Type B pancreatic cell (in vitro differentiated cells): ENCODE measurements at regions not wholly inside any gene's neighbourhood (a gene's known extent, or its start where the extent isn't known, plus 50 kb on each side); places are given as distances from the start of the nearest gene placed in this dataset.

Experiments
- DNase-seq: peaks from one replicate; pipeline ENCODE4 v3.0.0; 2021; ENCODE audit warnings: mixed read lengths; ENCODE audit not compliant: unreplicated experiment; ENCODE audit errors: extremely low spot score
- H3K27ac Mint-ChIP-seq: 2 replicates; pipeline ENCODE4 v1.8.0; 2021; ENCODE audit warnings: mild to moderate bottlenecking, mixed read lengths
- H3K27me3 Mint-ChIP-seq: 2 replicates; pipeline ENCODE4 v1.8.0; 2021; ENCODE audit warnings: mixed read lengths
- H3K36me3 Mint-ChIP-seq: 2 replicates; pipeline ENCODE4 v1.8.0; 2021; ENCODE audit warnings: mixed read lengths
- H3K4me1 Mint-ChIP-seq: one replicate; pipeline ENCODE4 v1.8.0; 2021; ENCODE audit warnings: mixed read lengths; ENCODE audit not compliant: unreplicated experiment
- H3K4me3 Mint-ChIP-seq: 2 replicates; pipeline ENCODE4 v1.8.0; 2021; ENCODE audit warnings: mild to moderate bottlenecking, mixed read lengths
- H3K9me3 Mint-ChIP-seq: 2 replicates; pipeline ENCODE4 v1.8.0; 2021; ENCODE audit warnings: mixed read lengths
- TF ChIP-seq, protein P1 (sequence below): fragments of 200-600 bp; sonication (generic); conservative IDR thresholded peaks from 2 replicates; pipeline ENCODE4 v1.5.0; 2021; ENCODE audit warnings: antibody characterized with exemption, mild to moderate bottlenecking

DNA sequence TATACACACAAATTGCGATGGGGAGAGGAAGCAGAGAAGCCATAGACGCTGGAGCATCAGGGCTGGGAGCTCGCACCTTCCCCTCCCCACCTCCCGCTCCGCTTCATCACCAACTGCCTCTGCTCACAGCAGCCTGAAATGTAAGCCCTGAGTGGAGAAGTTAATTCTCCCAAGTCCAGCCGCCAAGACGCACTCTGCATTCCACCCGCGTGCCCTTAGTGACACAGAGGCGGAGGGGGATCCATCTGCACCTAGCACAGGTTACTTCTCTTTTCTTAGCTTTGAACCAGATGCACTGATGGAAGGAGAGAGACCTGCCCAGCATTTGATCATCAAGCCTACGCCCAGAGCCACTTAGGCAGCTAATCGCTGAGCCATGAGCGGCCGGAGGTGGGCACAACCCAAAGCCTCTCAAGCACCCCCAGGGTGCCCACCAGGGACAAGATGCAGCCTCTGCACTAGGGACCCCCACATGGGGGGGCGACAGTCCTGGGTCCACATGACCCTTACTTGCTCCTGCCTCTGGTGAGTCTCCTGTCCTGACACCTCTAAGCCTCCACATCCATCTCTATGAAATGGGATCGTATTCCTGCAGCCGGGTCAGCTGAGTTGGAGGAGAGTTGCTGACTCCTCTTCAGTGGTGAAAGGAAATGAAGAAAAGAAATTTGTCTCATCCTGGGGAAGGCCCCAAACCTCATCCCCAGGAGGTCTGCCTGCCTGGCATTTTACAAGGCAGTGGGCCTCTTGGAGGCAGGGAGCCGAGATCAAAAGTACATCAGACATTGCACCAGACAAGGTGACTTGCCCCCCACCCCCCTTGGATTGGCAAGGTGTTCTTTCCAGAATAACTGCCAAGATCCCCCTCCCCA, 316.2 kb downstream of the MATN1 start:
- H3K36me3 Mint-ChIP-seq = no peaks in the 10 kb centered on the region
- DNase-seq = peak; percentile 61
- peaks cover 21% of the 10 kb centered on the region for H3K4me1 Mint-ChIP-seq
- no peaks in the 10 kb centered on the region for H3K9me3 Mint-ChIP-seq
- H3K27ac Mint-ChIP-seq = no peak overlapping the region
- TF ChIP-seq, protein P1, sequence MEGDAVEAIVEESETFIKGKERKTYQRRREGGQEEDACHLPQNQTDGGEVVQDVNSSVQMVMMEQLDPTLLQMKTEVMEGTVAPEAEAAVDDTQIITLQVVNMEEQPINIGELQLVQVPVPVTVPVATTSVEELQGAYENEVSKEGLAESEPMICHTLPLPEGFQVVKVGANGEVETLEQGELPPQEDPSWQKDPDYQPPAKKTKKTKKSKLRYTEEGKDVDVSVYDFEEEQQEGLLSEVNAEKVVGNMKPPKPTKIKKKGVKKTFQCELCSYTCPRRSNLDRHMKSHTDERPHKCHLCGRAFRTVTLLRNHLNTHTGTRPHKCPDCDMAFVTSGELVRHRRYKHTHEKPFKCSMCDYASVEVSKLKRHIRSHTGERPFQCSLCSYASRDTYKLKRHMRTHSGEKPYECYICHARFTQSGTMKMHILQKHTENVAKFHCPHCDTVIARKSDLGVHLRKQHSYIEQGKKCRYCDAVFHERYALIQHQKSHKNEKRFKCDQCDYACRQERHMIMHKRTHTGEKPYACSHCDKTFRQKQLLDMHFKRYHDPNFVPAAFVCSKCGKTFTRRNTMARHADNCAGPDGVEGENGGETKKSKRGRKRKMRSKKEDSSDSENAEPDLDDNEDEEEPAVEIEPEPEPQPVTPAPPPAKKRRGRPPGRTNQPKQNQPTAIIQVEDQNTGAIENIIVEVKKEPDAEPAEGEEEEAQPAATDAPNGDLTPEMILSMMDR = no peak
- no peak overlapping the region for H3K4me3 Mint-ChIP-seq
- peaks cover 47% of the 10 kb centered on the region for H3K27me3 Mint-ChIP-seq

DNA sequence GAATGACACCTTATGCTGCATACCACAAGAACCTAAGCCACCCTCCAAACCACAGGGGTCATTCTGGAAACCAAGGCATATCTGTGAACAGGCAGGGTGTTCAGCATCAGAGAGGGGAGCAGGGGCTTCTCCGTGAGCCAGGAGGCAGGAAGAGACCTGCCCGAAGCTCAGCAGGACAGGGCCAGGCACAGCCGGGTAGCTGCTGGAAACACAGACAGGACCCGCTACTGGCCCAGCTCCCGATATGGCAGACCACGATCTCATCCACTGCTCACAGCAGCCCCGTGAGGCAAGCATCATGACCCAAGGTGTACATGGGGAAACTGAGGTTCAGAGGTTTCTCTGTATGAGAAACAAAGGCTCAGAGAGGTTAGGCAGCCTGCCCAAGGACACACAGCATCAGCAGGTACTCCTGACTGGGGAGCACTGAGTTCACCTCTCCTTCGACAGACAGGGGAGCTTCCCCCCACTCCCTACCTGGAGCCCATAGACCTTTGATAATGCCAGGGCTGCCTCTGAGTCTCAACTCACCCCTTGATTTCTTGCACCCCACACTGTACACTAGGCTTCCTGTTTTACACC, 317.7 kb downstream of the MATN1 start:
- no peak overlapping the region for H3K27ac Mint-ChIP-seq
- DNase-seq = peak; percentile 59
- no peaks in the 10 kb centered on the region for H3K36me3 Mint-ChIP-seq
- H3K9me3 Mint-ChIP-seq = no peaks in the 10 kb centered on the region
- H3K4me3 Mint-ChIP-seq = no peak overlapping the region
- TF ChIP-seq, protein P1 = no peak
- peaks cover 16% of the 10 kb centered on the region for H3K4me1 Mint-ChIP-seq
- H3K27me3 Mint-ChIP-seq = peaks cover 46% of the 10 kb centered on the region

DNA sequence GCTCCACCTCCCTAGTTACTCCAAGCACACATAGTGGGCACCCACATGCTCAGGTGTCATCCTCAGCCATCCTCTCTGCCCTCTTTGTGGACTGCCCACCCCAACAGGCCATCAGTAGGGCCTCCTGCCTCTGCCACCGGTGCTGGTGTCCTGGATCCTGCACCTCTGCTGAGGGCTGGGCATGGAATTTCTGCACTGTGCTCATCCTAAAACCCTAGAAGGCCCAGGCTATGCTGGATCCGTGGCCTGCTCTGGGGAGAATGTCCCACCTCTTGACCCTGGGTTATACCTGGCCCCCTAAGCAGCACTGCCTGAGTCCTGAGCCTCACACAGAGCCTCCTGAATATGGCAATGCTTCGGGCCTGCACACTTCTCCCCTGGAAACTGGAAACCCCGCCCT, 318.3 kb downstream of the MATN1 start:
- no peak overlapping the region for H3K27ac Mint-ChIP-seq
- H3K9me3 Mint-ChIP-seq = no peaks in the 10 kb centered on the region
- TF ChIP-seq, protein P1 = no peak
- no peak overlapping the region for H3K4me3 Mint-ChIP-seq
- peaks cover 46% of the 10 kb centered on the region for H3K27me3 Mint-ChIP-seq
- DNase-seq = peak; percentile 47
- peaks cover 16% of the 10 kb centered on the region for H3K4me1 Mint-ChIP-seq
- no peaks in the 10 kb centered on the region for H3K36me3 Mint-ChIP-seq

DNA sequence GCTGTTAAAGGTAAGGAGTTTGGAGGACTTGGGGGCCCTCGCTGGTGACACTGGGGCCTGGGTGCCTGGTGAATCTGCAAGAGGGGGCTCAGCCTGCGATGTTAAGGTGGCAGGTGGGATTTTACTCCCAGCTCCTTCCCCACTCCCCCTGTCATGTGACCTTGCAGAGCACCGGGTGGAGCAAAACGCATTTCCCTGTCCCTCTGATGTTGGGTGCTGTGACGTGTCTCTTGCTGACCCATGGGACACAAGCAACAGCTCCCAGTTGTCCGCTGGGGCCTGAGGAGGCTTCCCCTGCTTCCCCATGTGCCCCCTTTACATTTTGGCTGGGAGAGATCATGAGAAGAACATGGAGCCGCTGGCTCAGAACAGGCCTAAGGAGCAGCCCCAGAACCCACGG, 319.0 kb downstream of the MATN1 start:
- peaks cover 16% of the 10 kb centered on the region for H3K4me1 Mint-ChIP-seq
- H3K4me3 Mint-ChIP-seq = no peak overlapping the region

DNA sequence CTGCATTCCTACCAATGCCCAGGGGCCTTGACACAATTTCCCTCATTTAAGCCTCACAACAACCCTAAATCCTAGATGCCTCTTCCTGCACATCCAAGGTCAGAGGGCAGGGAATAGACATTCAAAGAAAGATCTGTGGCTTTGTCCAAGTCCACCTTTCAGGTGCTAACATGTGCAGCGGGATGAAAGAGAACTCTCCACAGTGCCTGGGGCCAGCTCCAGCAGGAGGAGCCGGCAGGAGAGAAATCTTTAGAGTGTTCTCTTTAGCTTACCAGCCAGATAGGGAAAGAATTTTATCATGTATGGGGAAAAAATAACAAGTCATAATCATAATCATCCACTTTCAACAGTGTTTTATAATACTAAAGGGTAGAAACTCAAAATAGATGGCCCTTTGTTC, 319.7 kb downstream of the MATN1 start:
- H3K4me1 Mint-ChIP-seq = peaks cover 16% of the 10 kb centered on the region
- H3K36me3 Mint-ChIP-seq = no peaks in the 10 kb centered on the region
- H3K9me3 Mint-ChIP-seq = no peaks in the 10 kb centered on the region
- TF ChIP-seq, protein P1 = no peak
- H3K4me3 Mint-ChIP-seq = no peak overlapping the region
- H3K27ac Mint-ChIP-seq = peak overlapping the region; percentile 20
- DNase-seq = no peak
- peaks cover 41% of the 10 kb centered on the region for H3K27me3 Mint-ChIP-seq

More for the DNA sequence above, 319.0 kb downstream of the MATN1 start:
- peaks cover 45% of the 10 kb centered on the region for H3K27me3 Mint-ChIP-seq
- no peaks in the 10 kb centered on the region for H3K9me3 Mint-ChIP-seq
- TF ChIP-seq, protein P1 = no peak
- no peak overlapping the region for H3K27ac Mint-ChIP-seq
- no peaks in the 10 kb centered on the region for H3K36me3 Mint-ChIP-seq
- no peak for DNase-seq
